ENCODE measurements at regions not wholly inside any gene's neighbourhood (a gene's known extent, or its start where the extent isn't known, plus 50 kb on each side); places are given as distances from the start of the nearest gene placed in this dataset.

- no peak for DNase-seq
Observed at GRCh38 chr2:66805016-66805865, 370.3 kb downstream of the MEIS1 start.

- DNase-seq = no peak
Observed at GRCh38 chr2:66805968-66806367, 371.0 kb downstream of the MEIS1 start.

GRCh38 chr2:66813525-66813924 lies 378.6 kb downstream of the MEIS1 start:
- no peak for DNase-seq

- DNase-seq = no peak
Observed at GRCh38 chr2:66813976-66814375, 379.1 kb downstream of the MEIS1 start.

DNA sequence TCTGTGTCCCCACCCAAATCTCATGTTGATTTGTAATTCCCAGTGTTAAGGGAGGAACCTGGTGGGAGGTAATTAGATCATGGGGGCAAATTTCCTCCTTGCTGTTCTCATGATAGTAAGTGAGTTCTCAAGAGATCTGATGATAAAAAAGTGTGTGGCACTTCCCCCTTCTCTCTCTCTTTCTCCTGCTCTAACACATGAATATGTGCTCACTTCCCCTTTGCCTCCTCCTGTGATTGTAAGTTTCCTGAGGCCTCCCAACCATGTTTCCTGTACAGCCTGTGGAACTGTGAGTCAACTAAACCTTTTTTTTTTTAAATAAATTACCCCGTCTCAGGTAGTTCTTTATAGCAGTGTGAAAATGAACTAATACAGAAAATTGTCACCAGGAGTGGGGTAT lies 380.0 kb downstream of the MEIS1 start:
- no peak for DNase-seq

GRCh38 chr2:66815886-66816285 lies 381.0 kb downstream of the MEIS1 start:
- no peak for DNase-seq

DNA sequence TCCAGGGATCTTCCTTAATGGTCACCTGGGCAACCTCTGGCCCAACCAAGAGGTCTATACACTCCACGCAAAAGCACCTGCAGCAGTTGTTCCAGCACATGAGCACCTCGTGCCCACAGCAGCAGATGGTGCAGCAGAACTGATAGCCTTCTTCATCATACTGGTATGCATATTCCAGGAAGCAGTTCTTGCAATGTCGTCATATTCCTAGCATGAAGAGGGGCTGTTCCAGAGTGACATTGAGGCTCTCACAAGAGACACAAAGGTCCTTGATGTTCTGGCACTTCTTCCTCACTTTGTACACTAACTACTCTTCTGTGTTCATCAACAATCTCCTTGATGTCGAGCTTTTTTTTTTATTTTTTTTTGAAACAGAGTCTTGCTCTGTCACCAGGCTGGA lies 386.2 kb downstream of the MEIS1 start:
- DNase-seq = no peak

- no peak for DNase-seq
Observed at GRCh38 chr2:66822186-66822585, 387.3 kb downstream of the MEIS1 start.

DNA sequence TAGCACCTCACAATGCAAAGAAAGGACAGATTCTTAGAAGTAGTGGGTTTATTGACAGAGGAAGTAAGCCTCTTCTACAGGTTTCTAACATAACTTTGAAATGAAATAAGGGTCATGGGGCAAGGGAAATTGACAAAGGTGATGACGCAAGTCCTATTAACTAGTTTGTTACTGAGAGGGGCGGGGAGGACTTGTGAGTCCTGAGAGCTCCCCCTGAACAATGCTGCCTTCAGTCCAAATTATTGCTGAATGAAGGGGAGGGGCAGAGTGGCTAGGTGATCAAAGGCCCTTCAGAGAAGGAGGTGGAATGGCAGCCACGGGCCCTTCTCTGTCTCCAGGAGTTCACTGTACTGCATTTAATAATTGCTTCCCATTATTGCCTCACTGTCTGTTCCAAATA lies 390.0 kb downstream of the MEIS1 start:
- no peak for DNase-seq

DNA sequence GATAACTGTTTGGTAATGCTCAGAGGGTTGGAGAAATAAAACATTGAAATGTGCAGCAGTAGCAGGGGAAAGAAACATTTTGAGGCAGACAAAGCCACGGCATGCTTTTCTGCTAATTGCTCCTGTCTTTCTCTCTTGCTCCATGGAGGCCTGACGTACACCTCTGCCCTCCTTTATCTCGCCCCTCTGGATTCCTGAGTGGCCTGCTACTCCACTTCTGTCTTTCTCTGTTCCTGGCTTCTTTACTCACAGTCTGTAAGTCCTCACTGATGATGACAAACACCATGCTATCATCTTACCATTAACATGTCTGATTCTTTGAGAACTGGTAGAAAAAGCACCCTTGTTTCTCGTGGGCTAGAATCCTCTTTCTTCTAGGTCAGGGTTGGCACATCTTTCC lies 392.9 kb downstream of the MEIS1 start:
- no peak for DNase-seq

DNA sequence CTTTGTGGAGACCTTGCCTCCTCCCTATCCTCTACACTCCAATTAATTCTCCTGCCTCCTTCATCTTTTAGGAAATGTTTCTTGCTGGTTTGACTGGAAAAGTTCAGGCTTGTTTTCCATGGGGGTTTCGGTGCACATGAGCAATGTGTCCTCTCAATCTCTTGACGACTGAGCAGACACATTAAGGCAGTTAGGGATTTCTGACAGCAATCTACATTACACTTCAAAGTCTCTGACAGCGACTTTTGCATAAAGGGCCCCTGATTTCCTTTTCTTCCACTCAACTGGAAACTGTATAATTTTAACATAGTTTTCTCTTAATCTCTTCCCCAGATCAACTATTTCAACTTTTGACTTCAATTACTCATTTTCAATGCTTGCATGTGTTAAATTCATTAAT lies 394.0 kb downstream of the MEIS1 start:
- no peak for DNase-seq

- DNase-seq = no peak
Observed at GRCh38 chr2:66830881-66831280, 396.0 kb downstream of the MEIS1 start.

GRCh38 chr2:66832646-66833435 lies 397.9 kb downstream of the MEIS1 start:
- DNase-seq = no peak

DNA sequence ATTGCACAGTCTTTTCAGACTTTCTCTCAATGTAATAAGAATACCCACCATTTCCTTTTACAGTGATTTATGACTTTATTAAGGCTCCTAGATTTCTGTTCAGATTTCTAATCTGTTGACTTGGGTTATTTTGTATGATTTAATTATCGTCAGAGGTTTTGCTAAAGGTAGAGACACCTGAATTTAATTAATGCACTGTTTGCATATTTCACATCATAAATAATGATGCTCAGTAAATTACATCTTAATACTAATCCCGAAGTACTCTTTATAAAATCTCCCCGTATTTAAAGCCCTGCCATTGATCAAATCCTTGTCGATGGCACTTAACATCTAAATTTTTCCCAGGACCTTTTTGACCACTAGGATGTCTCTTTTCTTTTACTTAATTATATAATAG lies 399.9 kb downstream of the MEIS1 start:
- DNase-seq = no peak

GRCh38 chr2:66836851-66837250 lies 401.9 kb downstream of the MEIS1 start:
- DNase-seq = no peak

GRCh38 chr2:66839551-66840320 lies 404.8 kb downstream of the MEIS1 start:
- DNase-seq = no peak

GRCh38 chr2:66840321-66841002 lies 405.5 kb downstream of the MEIS1 start:
- DNase-seq = peak in 1 of 2 experiments; percentile 1

- DNase-seq = no peak
Observed at GRCh38 chr2:66843847-66844246, 408.9 kb downstream of the MEIS1 start.

- DNase-seq = no peak
Observed at GRCh38 chr2:66845307-66845706, 410.4 kb downstream of the MEIS1 start.

- DNase-seq = no peak
Observed at GRCh38 chr2:66846887-66847286, 412.0 kb downstream of the MEIS1 start.

DNA sequence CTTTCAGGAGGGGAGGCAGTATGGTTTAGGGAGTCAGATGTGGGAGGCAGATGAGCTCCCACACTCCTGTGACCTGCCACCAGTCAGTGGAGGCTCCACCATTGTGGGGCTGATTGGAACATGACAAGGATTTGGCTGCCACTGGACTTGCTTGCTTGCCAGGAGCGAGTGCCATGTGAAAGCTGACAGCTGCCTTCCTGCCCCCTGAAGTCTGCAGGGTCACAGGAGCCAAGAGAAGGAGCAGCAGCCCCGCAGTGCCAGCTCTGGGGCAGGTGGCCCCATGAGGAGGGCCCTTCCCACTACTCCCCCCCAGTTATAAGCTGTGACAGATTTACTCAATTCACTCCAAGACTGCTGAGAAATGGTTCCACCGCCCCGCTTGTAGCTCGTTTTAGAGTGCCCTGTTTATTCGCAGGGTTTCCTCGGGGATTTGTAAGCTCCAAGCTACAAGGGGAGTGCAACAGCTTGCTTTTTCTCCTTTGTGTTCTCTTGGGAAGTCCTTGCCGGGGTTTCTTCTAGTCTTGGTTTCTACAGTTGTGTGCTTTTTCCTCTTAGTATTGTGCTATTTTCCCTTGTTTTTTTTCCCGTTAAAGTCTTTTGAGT lies 414.3 kb downstream of the MEIS1 start:
- no peak for DNase-seq

GRCh38 chr2:66850376-66850775 lies 415.5 kb downstream of the MEIS1 start:
- DNase-seq = no peak

Data from AML-193 (cell line).